NB4 (cell line): ENCODE measurements at regions not wholly inside any gene's neighbourhood (a gene's known extent, or its start where the extent isn't known, plus 50 kb on each side); places are given as distances from the start of the nearest gene placed in this dataset.

Source experiments
- MAX ChIP-seq: IDR thresholded peaks from 2 replicates; pipeline ENCODE4 v1.6.1; 2011; ENCODE audit warnings: low read depth, low read length
- MYC ChIP-seq: IDR thresholded peaks from 2 replicates; pipeline ENCODE4 v1.6.1; 2011; ENCODE audit warnings: low read depth, low read length
- POLR2A ChIP-seq: IDR thresholded peaks from 2 replicates; pipeline ENCODE4 v1.6.1; 2011; ENCODE audit warnings: mild to moderate bottlenecking; ENCODE audit not compliant: insufficient read length; ENCODE audit errors: extremely low read depth
- TF ChIP-seq, protein P1 (sequence below): IDR thresholded peaks from one replicate; pipeline ENCODE4 v1.5.1; 2012; ENCODE audit warnings: low read depth, low read length

- TF ChIP-seq MYC (no peak), POLR2A (no peak), MAX (no peak)
- TF ChIP-seq, protein P1, sequence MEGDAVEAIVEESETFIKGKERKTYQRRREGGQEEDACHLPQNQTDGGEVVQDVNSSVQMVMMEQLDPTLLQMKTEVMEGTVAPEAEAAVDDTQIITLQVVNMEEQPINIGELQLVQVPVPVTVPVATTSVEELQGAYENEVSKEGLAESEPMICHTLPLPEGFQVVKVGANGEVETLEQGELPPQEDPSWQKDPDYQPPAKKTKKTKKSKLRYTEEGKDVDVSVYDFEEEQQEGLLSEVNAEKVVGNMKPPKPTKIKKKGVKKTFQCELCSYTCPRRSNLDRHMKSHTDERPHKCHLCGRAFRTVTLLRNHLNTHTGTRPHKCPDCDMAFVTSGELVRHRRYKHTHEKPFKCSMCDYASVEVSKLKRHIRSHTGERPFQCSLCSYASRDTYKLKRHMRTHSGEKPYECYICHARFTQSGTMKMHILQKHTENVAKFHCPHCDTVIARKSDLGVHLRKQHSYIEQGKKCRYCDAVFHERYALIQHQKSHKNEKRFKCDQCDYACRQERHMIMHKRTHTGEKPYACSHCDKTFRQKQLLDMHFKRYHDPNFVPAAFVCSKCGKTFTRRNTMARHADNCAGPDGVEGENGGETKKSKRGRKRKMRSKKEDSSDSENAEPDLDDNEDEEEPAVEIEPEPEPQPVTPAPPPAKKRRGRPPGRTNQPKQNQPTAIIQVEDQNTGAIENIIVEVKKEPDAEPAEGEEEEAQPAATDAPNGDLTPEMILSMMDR = no peak
Observed at GRCh38 chr18:51765606-51766360, 568.3 kb upstream of the MEX3C start.
